ENCODE measurements at regions not wholly inside any gene's neighbourhood (a gene's known extent, or its start where the extent isn't known, plus 50 kb on each side); places are given as distances from the start of the nearest gene placed in this dataset.

- no TSS peak for BruUV-seq (replicated peaks)
- whole genome bisulfite sequencing (ENCODE audit: insufficient coverage, low coverage, missing lambda C conversion rate), result 2% methylated on average over 5 of the region's 5 CpGs
- Histone ChIP-seq H3K79me2 (ENCODE audit: control insufficient read depth, insufficient read depth, low read length) (no peaks in the 10 kb centered on the region), H3K9me1 (ENCODE audit: control insufficient read depth, insufficient read depth, low read length) (no peaks in the 10 kb centered on the region), H3K4me1 (replicated peaks in 1 of 2; ENCODE audit: control insufficient read depth in 2 of 2, insufficient read depth in 2 of 2, low read length in 2 of 2) (no peaks in the 10 kb centered on the region), H3K27ac (ENCODE audit: extremely low read depth, low read depth, low read length) (no peak overlapping the region), H3K9me3 (replicated peaks; ENCODE audit: control insufficient read depth, insufficient read depth, low read depth, low read length) (no peaks in the 10 kb centered on the region; the same call in 1 of the 2 replicates), H3K27me3 (ENCODE audit: control insufficient read depth in 2 of 2, insufficient read depth in 2 of 2, low read length in 2 of 2) (no peaks in the 10 kb centered on the region), H3K9ac (ENCODE audit: insufficient read depth in 1 of 2, low read depth in 2 of 2, low read length in 2 of 2) (no peak overlapping the region), H3K36me3 (ENCODE audit: control insufficient read depth, insufficient read depth, low read length) (no peaks in the 10 kb centered on the region), H3K4me3 (no peak overlapping the region), H2AFZ (ENCODE audit: low read depth, low read length) (no peak overlapping the region), H4K20me1 (replicated peaks; ENCODE audit: control insufficient read depth, insufficient read depth, low read length) (no peaks in the 10 kb centered on the region), H3K4me2 (ENCODE audit: insufficient read depth, low read length) (no peak overlapping the region)
- no peak for DNase-seq (ENCODE audit: extremely low read depth in 1 of 4, low spot score in 3 of 4)
- intact Hi-C loops (cut with micrococcal nuclease) (no loop called here), in situ Hi-C loops (cut with MboI) (no loop called here)
- ChIA-PET POLR2A (no interaction called here), CTCF (ENCODE audit: low intra/inter-chr PET ratio) (no interaction called here)
- TF ChIP-seq ZNF239 (CRISPR knock-in tag; IDR thresholded peaks at IDR 0.05) (no peak), ZNF512 (tag; IDR thresholded peaks at IDR 0.05) (no peak), NCOA2 (IDR thresholded peaks at IDR 0.05; ENCODE audit: partially characterized antibody in 2 of 2) (no peak), PURB (CRISPR knock-in tag; IDR thresholded peaks at IDR 0.05; ENCODE audit: low read depth) (no peak), ZNF197 (CRISPR knock-in tag; IDR thresholded peaks at IDR 0.05; ENCODE audit: low read depth) (no peak), RBM14 (IDR thresholded peaks at IDR 0.05; ENCODE audit: borderline replicate concordance, insufficient read depth, low read depth, low read length) (no peak), GABPB2 (CRISPR knock-in tag; conservative IDR thresholded peaks at IDR 0.05) (no peak), DIDO1 (tag; IDR thresholded peaks at IDR 0.05; ENCODE audit: low read depth) (no peak), PTBP1 (IDR thresholded peaks at IDR 0.05; ENCODE audit: low read depth, low read length) (no peak), ZBTB1 (CRISPR knock-in tag; IDR thresholded peaks at IDR 0.05; ENCODE audit: borderline replicate concordance, low read depth) (no peak), KDM4B (IDR thresholded peaks at IDR 0.05; ENCODE audit: borderline replicate concordance in 2 of 2, low read depth in 1 of 2) (no peak), FOXA1 (IDR thresholded peaks at IDR 0.05; ENCODE audit: borderline replicate concordance) (no peak), MEF2D (tag; conservative IDR thresholded peaks at IDR 0.05; ENCODE audit: low read depth) (no peak), GTF3C2 (IDR thresholded peaks at IDR 0.05; ENCODE audit: borderline replicate concordance, extremely low read depth, insufficient read length) (no peak), ZKSCAN1 (IDR thresholded peaks at IDR 0.05; ENCODE audit: low read depth, low read length) (no peak)
- no peak for FAIRE-seq
- no peak for ATAC-seq
Observed at GRCh38 chr1:195495720-195496635, 1112.3 kb downstream of the KCNT2 start.

Measured in K562 (cell line).